ENCODE measurements at regions not wholly inside any gene's neighbourhood (a gene's known extent, or its start where the extent isn't known, plus 50 kb on each side); places are given as distances from the start of the nearest gene placed in this dataset.

DNA sequence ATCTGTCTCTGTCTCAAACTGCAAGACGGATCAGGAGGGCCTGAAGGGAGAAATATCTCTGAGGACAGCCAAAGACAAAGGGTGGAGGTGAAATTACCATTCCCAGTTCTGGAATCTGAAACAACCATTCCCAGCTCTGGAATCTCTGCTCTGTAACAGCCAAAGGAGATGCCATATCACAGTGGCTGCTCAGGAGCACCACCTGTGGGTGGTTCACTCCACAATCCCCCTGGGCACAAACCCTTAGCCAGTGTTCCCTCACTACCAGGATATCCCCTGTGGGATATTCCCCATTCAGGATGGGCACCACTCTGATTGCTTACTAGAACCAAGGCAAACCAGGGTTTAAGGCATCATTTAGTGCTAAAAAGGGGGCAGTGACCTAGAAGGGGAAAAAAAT, 199.0 kb downstream of the HTR7 start:
- BruUV-seq (replicated peaks), result no TSS peak
- Histone ChIP-seq H3K27ac (ENCODE audit: low read length) (no peak overlapping the region), H3K4me1 (ENCODE audit: control insufficient read depth, insufficient read depth, low read length) (no peaks in the 10 kb centered on the region), H3K4me3 (ENCODE audit: low read depth in 2 of 2, low read length in 2 of 2) (no peak overlapping the region), H3K9me3 (ENCODE audit: control insufficient read depth, insufficient read depth, low read depth, low read length) (no peaks in the 10 kb centered on the region), H3K36me3 (ENCODE audit: control insufficient read depth, insufficient read depth, low read length) (no peaks in the 10 kb centered on the region), H3K27me3 (ENCODE audit: control insufficient read depth, insufficient read depth, low read length) (no peaks in the 10 kb centered on the region)
- TF ChIP-seq, protein P1, sequence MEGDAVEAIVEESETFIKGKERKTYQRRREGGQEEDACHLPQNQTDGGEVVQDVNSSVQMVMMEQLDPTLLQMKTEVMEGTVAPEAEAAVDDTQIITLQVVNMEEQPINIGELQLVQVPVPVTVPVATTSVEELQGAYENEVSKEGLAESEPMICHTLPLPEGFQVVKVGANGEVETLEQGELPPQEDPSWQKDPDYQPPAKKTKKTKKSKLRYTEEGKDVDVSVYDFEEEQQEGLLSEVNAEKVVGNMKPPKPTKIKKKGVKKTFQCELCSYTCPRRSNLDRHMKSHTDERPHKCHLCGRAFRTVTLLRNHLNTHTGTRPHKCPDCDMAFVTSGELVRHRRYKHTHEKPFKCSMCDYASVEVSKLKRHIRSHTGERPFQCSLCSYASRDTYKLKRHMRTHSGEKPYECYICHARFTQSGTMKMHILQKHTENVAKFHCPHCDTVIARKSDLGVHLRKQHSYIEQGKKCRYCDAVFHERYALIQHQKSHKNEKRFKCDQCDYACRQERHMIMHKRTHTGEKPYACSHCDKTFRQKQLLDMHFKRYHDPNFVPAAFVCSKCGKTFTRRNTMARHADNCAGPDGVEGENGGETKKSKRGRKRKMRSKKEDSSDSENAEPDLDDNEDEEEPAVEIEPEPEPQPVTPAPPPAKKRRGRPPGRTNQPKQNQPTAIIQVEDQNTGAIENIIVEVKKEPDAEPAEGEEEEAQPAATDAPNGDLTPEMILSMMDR (IDR thresholded peaks at IDR 0.05), result peak; percentile 33
- TF ChIP-seq POLR2AphosphoS5 (IDR thresholded peaks at IDR 0.05; ENCODE audit: low read depth, low read length), result no peak
- in situ Hi-C loops (cut with HindIII; ENCODE audit: low pct_unique_long_range_greater_than_20kb, low sequenced_read_pairs) (no loop called here), intact Hi-C loops (cut with micrococcal nuclease; ENCODE audit: unreplicated experiment) (no loop called here)
- DNase-seq (ENCODE audit: low read depth, low spot score) (no peak), ATAC-seq (no peak)
- ChIA-PET POLR2A (no interaction called here), CTCF (no interaction called here)

DNA sequence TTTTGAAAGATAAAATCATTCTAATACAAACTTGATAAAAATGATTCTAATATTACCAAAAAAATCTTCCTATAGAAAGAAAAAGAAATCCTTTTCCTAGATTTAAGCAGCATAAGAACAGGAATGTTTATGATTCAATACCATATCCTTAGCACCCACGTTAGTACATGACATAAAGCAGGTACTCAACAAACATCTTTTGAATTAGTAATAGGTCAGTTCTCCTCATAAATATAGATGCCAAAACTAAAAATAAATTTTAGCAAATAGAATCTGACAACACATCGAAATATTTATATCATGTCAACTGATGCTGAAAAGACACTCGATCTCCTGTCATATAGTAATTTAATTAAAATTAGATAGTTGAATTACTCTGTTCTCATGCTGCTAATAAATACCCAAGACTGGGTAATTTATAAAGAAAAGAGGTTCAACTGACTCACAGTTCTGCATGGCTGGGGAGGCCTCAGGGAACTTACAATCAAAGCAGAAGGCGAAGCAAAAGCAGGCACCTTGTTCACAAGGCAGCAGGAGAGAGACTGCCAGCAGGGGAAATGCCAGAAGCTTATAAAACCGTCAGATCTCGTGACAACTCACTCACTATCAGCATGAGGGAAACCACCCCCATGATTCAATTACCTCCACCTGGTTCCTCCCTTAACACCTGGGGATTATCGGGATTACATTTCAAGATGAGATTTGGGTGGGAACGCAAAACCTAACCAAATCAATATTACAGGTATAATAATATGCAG, 191.8 kb downstream of the HTR7 start:
- CTCF ChIA-PET, result no interaction called here
- TF ChIP-seq POLR2AphosphoS5 (IDR thresholded peaks at IDR 0.05; ENCODE audit: low read depth, low read length) (no peak), TCF7L2 (IDR thresholded peaks at IDR 0.05; ENCODE audit: low read depth, low read length) (no peak), SIN3A (IDR thresholded peaks at IDR 0.05; ENCODE audit: borderline replicate concordance, insufficient read depth, low read depth, low read length) (no peak)
- TF ChIP-seq, protein P2, sequence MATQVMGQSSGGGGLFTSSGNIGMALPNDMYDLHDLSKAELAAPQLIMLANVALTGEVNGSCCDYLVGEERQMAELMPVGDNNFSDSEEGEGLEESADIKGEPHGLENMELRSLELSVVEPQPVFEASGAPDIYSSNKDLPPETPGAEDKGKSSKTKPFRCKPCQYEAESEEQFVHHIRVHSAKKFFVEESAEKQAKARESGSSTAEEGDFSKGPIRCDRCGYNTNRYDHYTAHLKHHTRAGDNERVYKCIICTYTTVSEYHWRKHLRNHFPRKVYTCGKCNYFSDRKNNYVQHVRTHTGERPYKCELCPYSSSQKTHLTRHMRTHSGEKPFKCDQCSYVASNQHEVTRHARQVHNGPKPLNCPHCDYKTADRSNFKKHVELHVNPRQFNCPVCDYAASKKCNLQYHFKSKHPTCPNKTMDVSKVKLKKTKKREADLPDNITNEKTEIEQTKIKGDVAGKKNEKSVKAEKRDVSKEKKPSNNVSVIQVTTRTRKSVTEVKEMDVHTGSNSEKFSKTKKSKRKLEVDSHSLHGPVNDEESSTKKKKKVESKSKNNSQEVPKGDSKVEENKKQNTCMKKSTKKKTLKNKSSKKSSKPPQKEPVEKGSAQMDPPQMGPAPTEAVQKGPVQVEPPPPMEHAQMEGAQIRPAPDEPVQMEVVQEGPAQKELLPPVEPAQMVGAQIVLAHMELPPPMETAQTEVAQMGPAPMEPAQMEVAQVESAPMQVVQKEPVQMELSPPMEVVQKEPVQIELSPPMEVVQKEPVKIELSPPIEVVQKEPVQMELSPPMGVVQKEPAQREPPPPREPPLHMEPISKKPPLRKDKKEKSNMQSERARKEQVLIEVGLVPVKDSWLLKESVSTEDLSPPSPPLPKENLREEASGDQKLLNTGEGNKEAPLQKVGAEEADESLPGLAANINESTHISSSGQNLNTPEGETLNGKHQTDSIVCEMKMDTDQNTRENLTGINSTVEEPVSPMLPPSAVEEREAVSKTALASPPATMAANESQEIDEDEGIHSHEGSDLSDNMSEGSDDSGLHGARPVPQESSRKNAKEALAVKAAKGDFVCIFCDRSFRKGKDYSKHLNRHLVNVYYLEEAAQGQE (IDR thresholded peaks at IDR 0.05; ENCODE audit: insufficient read depth in 1 of 2, low read depth in 2 of 2, low read length in 1 of 2), result no peak
- TF ChIP-seq, protein P1 (IDR thresholded peaks at IDR 0.05), result no peak
- intact Hi-C loops (cut with micrococcal nuclease; ENCODE audit: unreplicated experiment) (no loop called here), in situ Hi-C loops (cut with HindIII; ENCODE audit: low pct_unique_long_range_greater_than_20kb, low sequenced_read_pairs) (no loop called here)
- Histone ChIP-seq H3K36me3 (ENCODE audit: control insufficient read depth, insufficient read depth, low read length) (no peaks in the 10 kb centered on the region), H3K9me3 (ENCODE audit: control insufficient read depth, insufficient read depth, low read depth, low read length) (no peaks in the 10 kb centered on the region), H3K4me1 (ENCODE audit: control insufficient read depth, insufficient read depth, low read length) (no peaks in the 10 kb centered on the region), H3K4me3 (ENCODE audit: low read depth in 2 of 2, low read length in 2 of 2) (no peak overlapping the region), H3K27ac (ENCODE audit: low read length) (no peak overlapping the region), H3K27me3 (ENCODE audit: control insufficient read depth, insufficient read depth, low read length) (no peaks in the 10 kb centered on the region)
- BruUV-seq (replicated peaks), result no TSS peak
- DNase-seq (ENCODE audit: low read depth, low spot score) (no peak), ATAC-seq (no peak)
- POLR2A ChIA-PET, result no interaction called here

All from Panc1 (cell line).